Cardiac muscle cell (in vitro differentiated cells and primary cell): ENCODE measurements at regions not wholly inside any gene's neighbourhood (a gene's known extent, or its start where the extent isn't known, plus 50 kb on each side); places are given as distances from the start of the nearest gene placed in this dataset.
"Not testable (repeated sequence)": the region's sequence is repeated elsewhere in the genome, so short reads cannot be mapped to it uniquely, and the experiment has no call there.

Experiments
- DNase-seq, 2 donors: peaks; one replicate each; pipeline versions ENCODE4 v3.0.0 to v3.0.0-alpha.2; 2010 to 2017; ENCODE audit warnings: low read depth in 1 of 2, low spot score in 1 of 2
- H3K27ac ChIP-seq: fragments of 200-600 bp; sonication (generic); 2 replicates; pipeline ENCODE4 v1.5.1; 2016
- H3K27me3 ChIP-seq: fragments of 200-600 bp; sonication (generic); 2 replicates; pipeline ENCODE4 v1.6.0; 2016; ENCODE audit warnings: control low read depth
- H3K36me3 ChIP-seq: fragments of 200-600 bp; sonication (generic); 2 replicates; pipeline ENCODE4 v1.5.1; 2016; ENCODE audit warnings: control low read depth
- H3K4me1 ChIP-seq: fragments of 200-600 bp; sonication (generic); 2 replicates; pipeline ENCODE4 v1.8.1; 2017; ENCODE audit warnings: low read depth, mild to moderate bottlenecking, mixed run types
- H3K4me3 ChIP-seq: fragments of 200-600 bp; sonication (generic); 2 replicates; pipeline ENCODE4 v1.5.1; 2016; ENCODE audit warnings: mild to moderate bottlenecking
- H3K9me3 ChIP-seq: fragments of 200-600 bp; sonication (generic); 2 replicates; pipeline ENCODE4 v1.5.1; 2017; ENCODE audit warnings: low read depth, mild to moderate bottlenecking, control low read depth
- TF ChIP-seq, protein P1 (sequence below): IDR thresholded peaks from 2 replicates; pipeline ENCODE4 v1.5.1; 2012; ENCODE audit warnings: low read depth, mild to moderate bottlenecking, low read length

DNA sequence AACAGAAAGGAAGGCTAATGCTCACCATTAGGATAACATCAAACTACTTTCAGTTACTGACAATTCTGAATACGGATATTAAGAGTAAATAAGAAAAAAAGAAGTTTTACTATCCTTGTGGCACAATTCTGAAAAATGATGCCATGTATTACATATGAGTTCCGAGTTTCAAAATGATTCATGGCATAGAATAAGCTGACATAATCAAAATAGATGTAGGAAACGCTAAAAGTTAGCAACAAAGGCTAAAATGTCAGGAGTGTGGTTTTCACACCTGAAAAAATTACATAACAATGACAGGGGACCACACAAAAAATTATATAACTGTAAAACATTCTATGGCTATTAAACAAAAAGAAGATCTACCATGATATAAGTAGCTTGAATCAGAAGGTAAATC lies 1131.9 kb downstream of the OTOL1 start:
- Histone ChIP-seq H3K27ac (no peak overlapping the region), H3K4me1 (no peaks in the 10 kb centered on the region), H3K36me3 (no peaks in the 10 kb centered on the region), H3K27me3 (no peaks in the 10 kb centered on the region), H3K4me3 (no peak overlapping the region), H3K9me3 (no peaks in the 10 kb centered on the region)
- DNase-seq: no peak
- TF ChIP-seq, protein P1, sequence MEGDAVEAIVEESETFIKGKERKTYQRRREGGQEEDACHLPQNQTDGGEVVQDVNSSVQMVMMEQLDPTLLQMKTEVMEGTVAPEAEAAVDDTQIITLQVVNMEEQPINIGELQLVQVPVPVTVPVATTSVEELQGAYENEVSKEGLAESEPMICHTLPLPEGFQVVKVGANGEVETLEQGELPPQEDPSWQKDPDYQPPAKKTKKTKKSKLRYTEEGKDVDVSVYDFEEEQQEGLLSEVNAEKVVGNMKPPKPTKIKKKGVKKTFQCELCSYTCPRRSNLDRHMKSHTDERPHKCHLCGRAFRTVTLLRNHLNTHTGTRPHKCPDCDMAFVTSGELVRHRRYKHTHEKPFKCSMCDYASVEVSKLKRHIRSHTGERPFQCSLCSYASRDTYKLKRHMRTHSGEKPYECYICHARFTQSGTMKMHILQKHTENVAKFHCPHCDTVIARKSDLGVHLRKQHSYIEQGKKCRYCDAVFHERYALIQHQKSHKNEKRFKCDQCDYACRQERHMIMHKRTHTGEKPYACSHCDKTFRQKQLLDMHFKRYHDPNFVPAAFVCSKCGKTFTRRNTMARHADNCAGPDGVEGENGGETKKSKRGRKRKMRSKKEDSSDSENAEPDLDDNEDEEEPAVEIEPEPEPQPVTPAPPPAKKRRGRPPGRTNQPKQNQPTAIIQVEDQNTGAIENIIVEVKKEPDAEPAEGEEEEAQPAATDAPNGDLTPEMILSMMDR: no peak

DNA sequence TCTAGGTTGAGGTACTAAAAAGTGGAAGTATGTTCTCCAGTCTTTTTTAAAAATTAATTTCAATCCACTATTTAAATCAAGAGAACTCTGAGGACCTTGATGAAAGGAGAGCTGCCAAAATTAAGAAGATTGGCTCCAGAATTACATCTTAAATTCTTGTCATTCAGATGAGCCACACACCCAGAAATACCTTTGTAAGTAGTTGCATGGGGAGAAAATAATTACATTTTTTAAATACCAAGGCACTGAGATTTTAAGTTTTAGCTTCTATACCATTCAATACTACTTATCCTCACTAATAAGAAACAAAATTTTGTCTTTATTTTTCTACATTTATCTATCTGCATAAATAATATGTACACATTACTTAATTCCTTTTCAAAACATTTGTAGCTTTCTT lies 1132.8 kb downstream of the OTOL1 start:
- H3K36me3 ChIP-seq: no peaks in the 10 kb centered on the region

DNA sequence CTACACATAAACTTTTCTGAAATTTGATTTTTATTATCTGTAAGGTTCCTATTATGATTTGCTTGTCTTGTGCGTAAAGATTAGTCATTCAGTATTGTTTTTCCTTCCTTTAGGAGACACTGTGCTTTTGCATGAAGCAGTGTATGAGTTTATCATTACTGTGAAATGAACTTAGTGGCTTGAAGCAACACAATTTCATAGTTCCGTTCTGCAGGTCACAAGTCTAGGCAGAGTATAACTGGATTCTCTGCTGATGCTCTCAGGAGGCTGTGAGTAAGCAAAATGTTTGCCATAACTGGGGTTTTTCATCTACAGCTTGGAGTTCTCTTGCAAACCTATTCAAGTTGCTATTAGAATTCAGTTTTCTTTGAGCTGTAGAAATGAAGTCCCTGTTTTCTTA lies 1136.1 kb downstream of the OTOL1 start:
- no peaks in the 10 kb centered on the region for H3K36me3 ChIP-seq
- no peak overlapping the region for H3K27ac ChIP-seq
- no peaks in the 10 kb centered on the region for H3K4me1 ChIP-seq
- H3K4me3 ChIP-seq: no peak overlapping the region
- DNase-seq: no peak
- no peaks in the 10 kb centered on the region for H3K9me3 ChIP-seq
- H3K27me3 ChIP-seq: no peaks in the 10 kb centered on the region
- TF ChIP-seq, protein P1: no peak

More for the DNA sequence above, 1132.8 kb downstream of the OTOL1 start:
- no peaks in the 10 kb centered on the region for H3K4me1 ChIP-seq
- H3K27me3 ChIP-seq: no peaks in the 10 kb centered on the region
- TF ChIP-seq, protein P1: no peak
- DNase-seq: no peak
- no peaks in the 10 kb centered on the region for H3K9me3 ChIP-seq
- H3K4me3 ChIP-seq: no peak overlapping the region
- no peak overlapping the region for H3K27ac ChIP-seq

DNA sequence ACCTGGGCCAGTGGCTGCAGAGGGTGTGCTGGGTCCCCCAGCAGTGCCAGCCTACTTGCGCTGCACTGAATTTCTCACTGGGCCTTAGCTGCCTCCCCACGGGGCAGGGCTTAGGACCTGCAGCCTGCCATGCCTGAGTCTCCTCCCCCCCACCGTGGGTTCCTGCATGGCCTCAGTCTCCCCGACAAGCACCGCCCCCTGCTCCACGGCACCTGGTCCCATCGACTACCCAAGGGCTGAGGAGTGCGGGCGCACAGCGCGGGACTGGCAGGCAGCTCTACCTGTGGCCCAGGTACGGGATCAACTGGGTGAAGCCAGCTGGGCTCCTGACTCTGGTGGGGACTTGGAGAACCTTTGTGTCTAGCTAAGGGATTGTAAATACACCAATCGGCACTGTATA lies 1143.6 kb downstream of the OTOL1 start:
- not testable (repeated sequence) for DNase-seq, H3K4me3 ChIP-seq

DNA sequence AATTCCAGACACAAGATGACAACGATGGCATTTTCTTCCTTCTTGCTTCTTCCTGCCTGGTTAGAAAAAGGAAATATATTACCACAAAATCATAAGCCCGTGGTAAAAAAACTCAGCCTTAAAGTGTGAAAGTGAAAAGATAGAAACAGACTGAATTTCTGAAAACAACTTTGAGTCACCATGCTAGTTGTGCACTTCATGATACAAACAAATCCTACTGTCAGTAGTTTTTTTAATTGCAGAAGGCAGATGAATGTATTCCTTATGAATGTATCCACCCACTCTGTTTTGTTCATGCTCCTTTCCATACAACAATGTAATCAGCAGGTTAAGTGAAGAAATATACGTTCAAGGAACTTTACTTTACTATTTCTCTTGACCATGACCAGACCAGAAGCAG lies 1144.7 kb downstream of the OTOL1 start:
- TF ChIP-seq, protein P1: no peak
- H3K36me3 ChIP-seq: no peaks in the 10 kb centered on the region
- H3K9me3 ChIP-seq: no peaks in the 10 kb centered on the region
- no peak for DNase-seq
- no peaks in the 10 kb centered on the region for H3K27me3 ChIP-seq
- H3K27ac ChIP-seq: no peak overlapping the region
- no peak overlapping the region for H3K4me3 ChIP-seq
- no peaks in the 10 kb centered on the region for H3K4me1 ChIP-seq

More for the DNA sequence above, 1143.6 kb downstream of the OTOL1 start:
- not testable (repeated sequence) for H3K36me3 ChIP-seq, H3K27ac ChIP-seq, H3K27me3 ChIP-seq, H3K9me3 ChIP-seq, H3K4me1 ChIP-seq

DNA sequence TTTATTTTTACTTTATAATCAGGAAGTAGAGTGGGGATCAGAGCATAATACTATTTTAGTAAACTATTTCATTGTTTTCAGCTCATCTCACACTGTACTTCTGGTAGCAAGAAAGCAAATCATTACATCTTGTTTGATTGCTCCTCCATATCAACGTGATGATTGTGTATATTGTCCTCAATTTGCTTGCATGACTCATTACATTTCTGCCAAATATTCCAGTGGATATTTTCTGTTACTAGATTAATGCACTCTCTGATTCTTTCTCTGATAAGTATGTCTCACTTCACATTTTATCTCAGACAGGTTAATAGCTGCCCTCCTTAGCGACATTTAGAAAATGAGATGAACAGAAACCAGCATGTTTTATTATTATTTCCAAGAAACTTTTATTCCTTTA lies 1145.3 kb downstream of the OTOL1 start:
- Histone ChIP-seq H3K27me3 (no peaks in the 10 kb centered on the region), H3K36me3 (no peaks in the 10 kb centered on the region), H3K27ac (no peak overlapping the region), H3K9me3 (no peaks in the 10 kb centered on the region), H3K4me1 (no peaks in the 10 kb centered on the region), H3K4me3 (no peak overlapping the region)
- no peak for DNase-seq
- TF ChIP-seq, protein P1: no peak
